ENCODE measurements at regions not wholly inside any gene's neighbourhood (a gene's known extent, or its start where the extent isn't known, plus 50 kb on each side); places are given as distances from the start of the nearest gene placed in this dataset.
"Not testable (repeated sequence)": the region's sequence is repeated elsewhere in the genome, so short reads cannot be mapped to it uniquely, and the experiment has no call there.

DNA sequence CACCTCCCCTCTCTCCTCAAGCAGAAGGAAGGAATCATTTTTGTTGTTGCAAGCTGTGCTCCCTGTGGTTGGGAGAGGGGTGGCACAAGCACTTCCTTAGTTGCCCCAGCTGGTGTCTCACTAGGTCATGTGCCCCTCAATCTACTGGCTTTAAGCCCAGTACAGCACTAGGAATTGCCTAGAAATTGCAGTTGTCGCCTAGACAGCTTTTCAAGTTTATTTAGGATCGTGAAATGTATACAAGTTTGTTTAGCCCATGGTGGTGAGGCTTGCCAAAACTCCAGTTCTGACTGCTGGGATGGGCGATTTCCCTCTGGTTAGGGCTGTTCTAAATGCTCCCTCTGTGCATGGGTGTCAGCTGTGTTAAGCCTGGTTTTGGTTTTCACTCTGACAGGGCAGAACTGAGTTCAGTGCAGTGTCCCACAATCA, 126.8 kb upstream of the ZNF644 start:
- DNase-seq: no peak

- DNase-seq: no peak
These were observed 120.0 kb upstream of the ZNF644 start for GRCh38 chr1:91141858-91142257.

DNA sequence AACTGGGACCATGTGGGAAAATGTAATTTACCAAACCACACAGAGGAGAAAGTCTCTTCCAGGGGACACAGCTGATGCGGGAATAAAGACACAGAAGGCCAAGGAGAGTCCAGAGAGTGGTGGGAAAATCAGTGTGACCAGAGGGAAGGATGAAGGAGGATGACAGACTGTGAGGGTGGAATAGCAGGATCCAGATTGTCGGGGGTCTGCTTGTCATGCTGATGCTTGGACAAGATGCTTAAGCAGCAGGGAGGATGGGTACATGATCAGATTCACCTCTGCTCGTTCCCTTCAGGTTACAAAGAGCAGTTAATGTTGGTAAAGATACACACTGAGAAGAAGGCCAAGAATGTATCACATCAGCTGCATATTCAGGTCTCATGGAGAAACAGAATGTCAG, 117.1 kb upstream of the ZNF644 start:
- DNase-seq: no peak

GRCh38 chr1:91137173-91137852, 115.5 kb upstream of the ZNF644 start:
- DNase-seq: no peak

DNA sequence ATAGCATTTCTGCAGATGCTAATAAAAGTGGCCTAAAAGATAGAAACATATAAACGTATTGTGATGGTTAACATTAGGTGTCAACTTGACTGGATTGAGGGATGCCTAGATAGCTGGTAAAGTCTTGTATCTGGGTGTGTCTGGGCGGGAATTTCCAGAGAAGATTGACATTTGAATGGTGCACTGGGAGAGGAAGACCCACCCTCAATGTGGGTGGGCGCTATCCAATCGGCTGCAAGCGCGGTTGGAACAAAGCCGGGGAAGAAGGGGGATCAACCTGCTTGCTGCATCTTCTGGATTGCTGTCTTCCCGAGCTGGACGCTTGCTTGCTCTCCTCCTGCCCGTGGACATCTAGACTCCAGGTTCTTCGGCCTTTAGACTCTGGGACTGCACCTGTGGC, 114.0 kb upstream of the ZNF644 start:
- DNase-seq: no peak

DNA sequence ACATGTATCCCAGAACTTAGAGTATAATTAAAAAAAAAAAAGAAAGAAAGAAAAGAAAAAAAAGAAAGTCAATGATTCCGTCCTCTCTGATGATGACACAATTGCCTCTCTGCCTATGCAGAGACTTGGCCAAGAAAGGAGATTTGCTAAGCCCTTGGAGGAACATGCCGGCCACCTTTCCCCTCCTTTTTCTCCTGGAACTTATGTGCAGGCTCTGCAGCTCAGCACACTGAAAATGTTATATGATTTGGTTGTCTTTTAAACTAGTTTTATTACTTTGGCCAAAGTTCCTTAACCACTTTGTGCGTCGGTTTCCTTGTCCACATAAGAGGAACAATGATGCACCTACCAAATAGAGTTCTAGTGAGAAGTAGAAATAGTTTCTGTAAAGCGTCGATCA, 111.4 kb upstream of the ZNF644 start:
- DNase-seq: no peak

GRCh38 chr1:91130256-91130985, 108.6 kb upstream of the ZNF644 start:
- no peak for DNase-seq

DNA sequence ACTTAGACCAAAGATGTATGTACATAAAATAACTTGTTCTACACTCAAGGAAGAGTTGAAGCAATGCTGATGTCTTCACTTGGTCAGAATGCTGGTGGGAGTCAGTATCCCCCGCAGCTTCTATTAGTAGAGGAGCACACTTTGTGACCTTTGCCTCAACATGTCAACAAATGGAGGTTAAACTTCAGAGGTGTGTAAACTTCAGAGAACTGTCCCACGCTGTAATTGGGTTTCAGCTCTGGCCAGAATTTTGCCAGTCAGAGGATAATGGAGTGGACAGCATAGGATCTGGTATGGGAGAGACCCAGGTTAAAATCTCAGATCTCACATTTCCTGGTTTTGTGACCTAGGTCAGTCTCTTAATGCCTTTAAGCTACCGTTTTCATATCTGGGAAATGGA, 107.6 kb upstream of the ZNF644 start:
- DNase-seq: no peak

GRCh38 chr1:91129017-91129416, 107.2 kb upstream of the ZNF644 start:
- no peak for DNase-seq

GRCh38 chr1:91124989-91125417, 103.2 kb upstream of the ZNF644 start:
- DNase-seq: no peak

- DNase-seq: no peak
These were observed 102.6 kb upstream of the ZNF644 start for GRCh38 chr1:91124290-91124985.

DNA sequence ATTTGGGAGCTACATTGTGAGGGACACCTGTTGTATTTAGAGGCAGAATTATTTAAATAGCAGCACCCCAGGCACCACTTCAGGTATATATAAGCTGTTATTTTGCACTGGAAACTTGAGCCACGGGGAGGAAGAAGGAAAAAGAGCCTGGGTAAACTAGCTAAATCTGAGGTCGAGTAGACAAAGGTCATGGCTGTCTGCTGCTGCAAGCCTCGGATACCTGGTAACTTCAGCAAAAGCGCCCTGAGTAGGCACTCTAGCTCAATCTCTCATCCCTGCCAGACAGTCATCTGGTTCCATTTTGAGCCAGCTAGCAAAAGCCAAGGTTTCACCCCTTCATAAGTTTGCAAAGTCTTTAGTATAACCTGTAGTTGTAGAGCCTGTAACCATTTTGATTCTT, 101.9 kb upstream of the ZNF644 start:
- DNase-seq: no peak

- DNase-seq: no peak
These were observed 101.5 kb upstream of the ZNF644 start for GRCh38 chr1:91123319-91123718.

DNA sequence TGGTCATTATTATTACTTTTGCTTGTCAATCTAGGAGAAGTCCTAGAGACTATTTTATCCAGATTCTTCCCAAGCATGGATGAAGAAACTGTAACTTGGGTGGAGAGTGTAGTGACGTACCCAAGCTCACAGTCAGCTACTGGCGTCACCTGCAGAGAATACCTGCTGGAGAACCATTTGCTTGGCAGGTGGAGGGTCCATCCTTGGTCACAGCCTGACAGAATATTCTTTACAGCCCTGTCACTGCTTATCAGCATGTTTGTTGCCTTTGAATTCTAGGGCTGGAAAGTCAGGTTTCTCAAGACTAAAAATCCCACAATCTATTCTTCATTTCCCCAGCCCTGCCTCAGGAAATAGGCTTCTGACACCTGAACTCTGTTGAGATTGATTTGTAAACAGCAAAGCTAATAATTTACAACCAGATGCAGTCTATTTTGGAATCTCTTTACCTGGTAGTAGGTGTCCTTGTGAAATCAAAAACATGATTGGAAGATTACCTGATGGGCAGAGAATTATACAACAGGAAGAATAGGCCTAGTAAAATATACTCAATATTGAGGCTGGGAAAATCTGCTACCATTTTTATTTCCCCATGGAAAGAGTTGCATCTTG, 100.4 kb upstream of the ZNF644 start:
- DNase-seq: no peak

- no peak for DNase-seq
These were observed 99.5 kb upstream of the ZNF644 start for GRCh38 chr1:91121366-91121765.

- DNase-seq: no peak
These were observed 99.1 kb upstream of the ZNF644 start for GRCh38 chr1:91120936-91121335.

DNA sequence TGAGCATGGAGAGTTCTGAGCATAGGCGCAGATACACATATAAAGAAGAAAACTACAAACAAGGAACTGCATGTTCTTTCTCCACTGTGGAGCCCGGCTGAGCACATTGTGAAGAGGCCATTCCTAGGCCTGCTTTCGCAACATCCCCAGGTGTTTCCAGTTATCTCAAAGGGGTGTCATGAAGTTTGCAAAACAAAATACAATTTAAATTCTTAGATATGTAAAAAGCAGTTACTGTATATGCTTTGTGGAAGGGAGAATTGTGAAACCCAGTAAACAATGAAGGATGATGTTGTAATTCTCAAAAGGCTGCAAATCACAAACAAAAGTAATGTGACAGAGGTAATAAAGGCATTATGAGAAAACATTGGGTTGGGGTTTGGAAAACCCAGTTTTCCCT, 98.6 kb upstream of the ZNF644 start:
- DNase-seq: no peak

DNA sequence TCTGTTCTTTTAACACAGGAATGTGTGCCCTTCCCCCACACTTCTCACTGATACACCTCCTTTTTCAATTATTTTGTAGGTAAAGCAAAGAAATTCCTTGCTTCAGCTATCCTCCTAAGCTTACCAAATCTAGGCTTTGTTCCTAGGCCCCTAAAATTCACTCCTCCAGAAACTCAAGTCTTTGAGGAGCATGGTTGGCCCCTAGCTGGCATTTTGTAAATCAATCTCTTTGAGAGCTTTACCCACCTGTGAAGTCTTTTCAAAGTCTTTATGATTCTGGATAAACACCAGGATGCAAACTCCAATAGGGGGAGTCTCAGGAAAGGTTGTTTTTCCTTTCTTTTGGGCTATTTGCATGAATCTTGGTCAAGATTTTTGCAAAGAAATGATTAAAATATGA, 82.9 kb upstream of the ZNF644 start:
- DNase-seq: no peak

DNA sequence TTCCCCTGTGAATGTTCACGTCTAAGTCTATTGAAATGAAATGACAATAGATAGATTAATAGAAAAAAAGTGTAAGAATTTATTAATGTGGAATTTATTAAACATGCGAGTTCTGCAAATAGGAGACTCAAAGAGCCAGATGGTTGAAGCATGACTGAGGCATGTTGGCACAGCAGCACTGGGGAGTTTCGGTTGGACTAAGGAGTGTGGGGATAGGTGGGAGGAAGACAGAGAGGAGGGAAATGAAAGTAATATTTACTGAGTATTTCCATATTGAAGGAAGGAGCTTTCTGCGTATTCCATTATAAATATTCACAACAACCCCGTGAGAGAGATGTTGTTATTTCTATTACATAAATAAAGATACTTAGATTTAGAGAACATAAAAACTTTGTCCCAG, 79.5 kb upstream of the ZNF644 start:
- DNase-seq: no peak

DNA sequence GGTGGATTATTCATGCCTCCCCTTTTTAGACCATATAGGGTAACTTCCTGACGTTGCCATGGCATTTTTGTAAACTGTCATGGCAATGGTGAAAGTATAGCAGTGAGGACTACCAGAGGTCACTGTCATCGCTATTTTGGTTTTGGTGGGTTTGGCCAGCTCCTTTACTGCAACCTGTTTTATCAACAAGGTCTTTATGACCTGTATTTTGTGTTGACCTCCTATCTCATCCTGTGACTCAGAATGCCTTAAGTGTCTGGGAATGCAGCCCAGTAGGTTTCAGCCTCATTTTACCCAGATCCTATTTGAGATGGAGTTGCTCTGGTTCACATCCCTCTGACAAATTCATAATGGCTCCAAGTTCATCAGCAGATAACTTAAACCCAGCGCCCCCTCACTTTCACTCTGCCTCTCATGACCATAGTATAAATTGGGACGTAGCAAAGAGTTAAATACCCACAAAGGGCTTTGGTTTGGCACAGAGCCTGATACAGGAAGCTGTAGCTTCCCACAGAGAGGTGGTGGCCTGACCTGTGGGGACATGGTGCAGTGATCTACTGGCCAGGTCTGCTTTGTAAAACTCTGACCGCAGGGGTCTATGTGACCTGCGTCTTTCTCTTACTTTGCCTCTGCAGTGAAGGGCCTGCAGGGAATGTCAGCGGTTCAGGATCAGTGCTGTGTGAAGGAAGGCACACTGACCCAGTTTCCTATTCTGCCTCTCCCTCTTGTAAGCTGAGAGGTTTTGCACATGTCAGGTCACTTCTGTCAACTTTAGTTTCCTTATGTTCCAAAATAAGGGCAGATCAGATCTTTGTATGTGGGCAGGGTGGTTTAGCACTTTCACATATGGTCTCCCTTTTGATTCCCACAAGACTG, 78.1 kb upstream of the ZNF644 start:
- DNase-seq: no peak

DNA sequence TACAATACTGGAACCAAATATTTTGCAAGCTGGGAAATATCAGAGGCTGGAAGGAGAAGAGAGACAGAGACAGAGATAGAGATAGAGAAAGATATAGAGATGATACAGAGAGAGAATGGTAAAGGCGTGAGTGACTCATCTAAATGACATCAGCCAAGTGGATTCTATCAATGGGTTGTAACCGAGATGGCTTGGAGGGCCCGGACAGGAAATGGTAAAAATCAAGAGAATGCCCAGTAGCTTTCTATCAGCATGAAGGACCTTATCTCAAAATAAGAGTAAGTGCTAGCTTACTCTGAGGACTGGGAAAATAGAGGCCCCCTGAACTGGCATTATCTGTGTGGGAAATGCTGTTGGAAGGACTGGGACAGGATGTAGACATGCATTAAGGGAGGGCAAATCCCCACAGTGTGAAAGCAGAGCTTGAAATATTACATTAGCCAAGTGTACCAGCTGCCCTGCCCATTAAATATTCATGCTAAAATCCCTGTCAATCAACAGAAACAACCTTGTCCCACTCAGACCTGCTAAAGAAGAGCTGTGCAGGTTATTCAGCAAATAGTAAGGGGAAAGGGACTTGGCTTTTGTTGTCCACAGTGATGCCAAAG, 76.6 kb upstream of the ZNF644 start:
- no peak for DNase-seq

DNA sequence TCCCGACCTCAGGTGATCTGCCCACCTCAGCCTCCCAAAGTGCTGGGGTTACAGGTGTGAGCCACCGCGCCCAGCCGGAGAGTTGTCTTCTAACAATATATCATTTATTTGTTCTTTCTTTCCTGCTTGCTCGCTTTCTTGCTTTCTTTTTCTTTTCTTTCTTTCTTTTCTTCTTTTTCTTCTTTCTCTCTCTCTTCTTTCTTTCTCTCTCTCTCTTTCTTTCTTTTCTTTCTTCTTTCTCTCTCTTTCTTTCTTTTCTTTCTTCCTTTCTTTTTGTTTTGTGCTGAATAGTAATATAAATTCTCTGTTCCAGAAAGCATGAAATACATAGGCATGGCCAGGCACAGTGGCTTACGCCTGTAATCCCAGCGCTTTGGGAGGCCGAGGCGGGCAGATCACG, 73.5 kb upstream of the ZNF644 start:
- not testable (repeated sequence) for DNase-seq

Data from activated CD4-positive, alpha-beta T cell treated with anti-CD3 and anti-CD28 coated beads, Interleukin-2, amount 50 U/mL, for 4 hours (primary cell).